Nephron progenitor cell (in vitro differentiated cells): ENCODE measurements at regions not wholly inside any gene's neighbourhood (a gene's known extent, or its start where the extent isn't known, plus 50 kb on each side); places are given as distances from the start of the nearest gene placed in this dataset.
"Not testable (repeated sequence)": the region's sequence is repeated elsewhere in the genome, so short reads cannot be mapped to it uniquely, and the experiment has no call there.

ENCODE experiments used
- DNase-seq: peaks from one replicate; pipeline ENCODE4 v3.0.0; 2021
- H3K27ac Mint-ChIP-seq: 2 replicates; pipeline ENCODE4 v1.8.0; 2021; ENCODE audit warnings: mild to moderate bottlenecking, moderate library complexity, mixed read lengths
- H3K27me3 Mint-ChIP-seq: 2 replicates; pipeline ENCODE4 v1.8.0; 2021; ENCODE audit warnings: mild to moderate bottlenecking, low read depth, mixed read lengths; ENCODE audit not compliant: poor library complexity
- H3K36me3 Mint-ChIP-seq: 2 replicates; pipeline ENCODE4 v1.8.0; 2021; ENCODE audit warnings: low read depth, mixed read lengths
- H3K4me1 Mint-ChIP-seq: 2 replicates; pipeline ENCODE4 v1.8.0; 2021; ENCODE audit warnings: mixed read lengths
- H3K4me3 Mint-ChIP-seq: 2 replicates; pipeline ENCODE4 v1.8.0; 2021; ENCODE audit warnings: mild to moderate bottlenecking, moderate library complexity, mixed read lengths
- H3K9me3 Mint-ChIP-seq: 2 replicates; pipeline ENCODE4 v1.8.0; 2021; ENCODE audit warnings: mild to moderate bottlenecking, moderate library complexity, mixed read lengths
- CTCF ChIP-seq: fragments of 200-600 bp; sonication (generic); IDR thresholded peaks from 2 replicates; pipeline ENCODE4 v1.5.0; 2021; ENCODE audit warnings: antibody characterized with exemption

GRCh38 chr9:65403721-65404120, 118.7 kb upstream of the FOXD4L5 start:
- DNase-seq: no peak
- TF ChIP-seq CTCF: no peak
- H3K9me3 Mint-ChIP-seq: peaks cover 83% of the 10 kb centered on the region
- no peaks in the 10 kb centered on the region for H3K4me1 Mint-ChIP-seq
- peaks cover 7% of the 10 kb centered on the region for H3K36me3 Mint-ChIP-seq
- no peak overlapping the region for H3K4me3 Mint-ChIP-seq
- no peaks in the 10 kb centered on the region for H3K27me3 Mint-ChIP-seq
- no peak overlapping the region for H3K27ac Mint-ChIP-seq

- peaks cover 81% of the 10 kb centered on the region for H3K9me3 Mint-ChIP-seq
- not testable (repeated sequence) for DNase-seq, H3K4me1 Mint-ChIP-seq
These were observed 118.1 kb upstream of the FOXD4L5 start for GRCh38 chr9:65403072-65403471.

GRCh38 chr9:65402206-65402870, 117.3 kb upstream of the FOXD4L5 start:
- DNase-seq, H3K4me1 Mint-ChIP-seq, H3K4me3 Mint-ChIP-seq, H3K27ac Mint-ChIP-seq, H3K27me3 Mint-ChIP-seq, H3K36me3 Mint-ChIP-seq: not testable (repeated sequence)
- peaks cover 80% of the 10 kb centered on the region for H3K9me3 Mint-ChIP-seq

More at GRCh38 chr9:65403072-65403471, 118.1 kb upstream of the FOXD4L5 start:
- H3K27me3 Mint-ChIP-seq, H3K36me3 Mint-ChIP-seq, H3K27ac Mint-ChIP-seq, H3K4me3 Mint-ChIP-seq: not testable (repeated sequence)

GRCh38 chr9:65401456-65402045, 116.5 kb upstream of the FOXD4L5 start:
- H3K27me3 Mint-ChIP-seq, H3K4me1 Mint-ChIP-seq, H3K36me3 Mint-ChIP-seq, DNase-seq, H3K27ac Mint-ChIP-seq, H3K4me3 Mint-ChIP-seq: not testable (repeated sequence)
- H3K9me3 Mint-ChIP-seq: peaks cover 84% of the 10 kb centered on the region

GRCh38 chr9:65400886-65401285, 115.9 kb upstream of the FOXD4L5 start:
- Mint-ChIP-seq H3K9me3 (peaks cover 84% of the 10 kb centered on the region), H3K27ac (no peak overlapping the region), H3K4me3 (no peak overlapping the region), H3K36me3 (no peaks in the 10 kb centered on the region), H3K4me1 (no peaks in the 10 kb centered on the region), H3K27me3 (no peaks in the 10 kb centered on the region)
- DNase-seq: no peak
- no peak for TF ChIP-seq CTCF

GRCh38 chr9:65397763-65398719, 113.0 kb upstream of the FOXD4L5 start:
- not testable (repeated sequence) for DNase-seq, H3K36me3 Mint-ChIP-seq

GRCh38 chr9:65397226-65397625, 112.2 kb upstream of the FOXD4L5 start:
- H3K4me3 Mint-ChIP-seq, H3K4me1 Mint-ChIP-seq, H3K27ac Mint-ChIP-seq, H3K36me3 Mint-ChIP-seq, DNase-seq, H3K27me3 Mint-ChIP-seq: not testable (repeated sequence)
- H3K9me3 Mint-ChIP-seq: peaks cover 81% of the 10 kb centered on the region

More at GRCh38 chr9:65397763-65398719, 113.0 kb upstream of the FOXD4L5 start:
- peaks cover 79% of the 10 kb centered on the region for H3K9me3 Mint-ChIP-seq
- H3K27me3 Mint-ChIP-seq, H3K4me3 Mint-ChIP-seq, H3K27ac Mint-ChIP-seq, H3K4me1 Mint-ChIP-seq: not testable (repeated sequence)

- H3K4me1 Mint-ChIP-seq, H3K27ac Mint-ChIP-seq, DNase-seq, H3K36me3 Mint-ChIP-seq, H3K4me3 Mint-ChIP-seq, H3K27me3 Mint-ChIP-seq: not testable (repeated sequence)
- peaks cover 75% of the 10 kb centered on the region for H3K9me3 Mint-ChIP-seq
These were observed 111.6 kb upstream of the FOXD4L5 start for GRCh38 chr9:65396601-65397000.

GRCh38 chr9:65395789-65396188, 110.8 kb upstream of the FOXD4L5 start:
- H3K36me3 Mint-ChIP-seq, H3K4me1 Mint-ChIP-seq, DNase-seq, H3K4me3 Mint-ChIP-seq, H3K27me3 Mint-ChIP-seq, H3K27ac Mint-ChIP-seq: not testable (repeated sequence)
- H3K9me3 Mint-ChIP-seq: peaks cover 75% of the 10 kb centered on the region

- not testable (repeated sequence) for H3K27me3 Mint-ChIP-seq, H3K36me3 Mint-ChIP-seq, DNase-seq, H3K27ac Mint-ChIP-seq, H3K4me1 Mint-ChIP-seq, H3K4me3 Mint-ChIP-seq
- peaks cover 75% of the 10 kb centered on the region for H3K9me3 Mint-ChIP-seq
These were observed 110.1 kb upstream of the FOXD4L5 start for GRCh38 chr9:65395121-65395520.

- H3K27me3 Mint-ChIP-seq, H3K4me3 Mint-ChIP-seq, DNase-seq, H3K27ac Mint-ChIP-seq, H3K36me3 Mint-ChIP-seq, H3K4me1 Mint-ChIP-seq: not testable (repeated sequence)
- peaks cover 72% of the 10 kb centered on the region for H3K9me3 Mint-ChIP-seq
These were observed 108.3 kb upstream of the FOXD4L5 start for GRCh38 chr9:65393111-65393810.

GRCh38 chr9:65392611-65393010, 107.6 kb upstream of the FOXD4L5 start:
- not testable (repeated sequence) for H3K4me1 Mint-ChIP-seq, DNase-seq, H3K27ac Mint-ChIP-seq, H3K36me3 Mint-ChIP-seq, H3K27me3 Mint-ChIP-seq, H3K4me3 Mint-ChIP-seq
- H3K9me3 Mint-ChIP-seq: peaks cover 75% of the 10 kb centered on the region
